ENCODE measurements at regions not wholly inside any gene's neighbourhood (a gene's known extent, or its start where the extent isn't known, plus 50 kb on each side); places are given as distances from the start of the nearest gene placed in this dataset.

GRCh38 chr3:188055388-188055787 is 98.6 kb upstream of the LPP start:
- ATAC-seq: no peak
- intact Hi-C loops (cut with micrococcal nuclease): no loop called here
- Histone ChIP-seq H3K9me2 (ENCODE audit: insufficient read depth) (no peaks in the 10 kb centered on the region), H3K36me3 (ENCODE audit: control insufficient read depth in 1 of 2, insufficient read depth in 2 of 2, low read length in 2 of 2) (no peaks in the 10 kb centered on the region), H4K20me1 (ENCODE audit: insufficient read depth) (no peaks in the 10 kb centered on the region), H3K27ac (ENCODE audit: low read depth, low read length) (no peak overlapping the region), H2AFZ (ENCODE audit: low read depth, low read length, poor library complexity, severe bottlenecking) (no peak overlapping the region), H3K4me2 (ENCODE audit: low read length) (no peak overlapping the region), H3K27me3 (ENCODE audit: insufficient read depth, low read length) (no peaks in the 10 kb centered on the region), H3K9ac (ENCODE audit: low read length) (no peak overlapping the region), H3K4me1 (ENCODE audit: control insufficient read depth in 1 of 2, insufficient read depth in 2 of 2, low read length in 2 of 2) (no peaks in the 10 kb centered on the region; a peak in 1 of 4 replicates), H3K79me2 (ENCODE audit: insufficient read depth, low read length) (no peaks in the 10 kb centered on the region), H3K4me3 (replicated peaks in 1 of 2; ENCODE audit: low read depth in 1 of 2, low read length in 2 of 2) (no peak overlapping the region), H3K9me3 (ENCODE audit: control insufficient read depth in 1 of 2, insufficient read depth in 1 of 2, low read depth in 1 of 2, low read length in 2 of 2) (no peaks in the 10 kb centered on the region)
- no TSS peak for BruUV-seq (replicated peaks)
- no peak for TF ChIP-seq CEBPB (IDR thresholded peaks at IDR 0.05; ENCODE audit: low read depth)
- TF ChIP-seq FOSL1 (IDR thresholded peaks at IDR 0.05; ENCODE audit: low read depth): no peak
- no peak for TF ChIP-seq ZNF274 (IDR thresholded peaks at IDR 0.05; ENCODE audit: low read depth, low read length)
- TF ChIP-seq ATF3 (IDR thresholded peaks at IDR 0.05): no peak
- TF ChIP-seq JUND (IDR thresholded peaks at IDR 0.05): no peak
- no peak for TF ChIP-seq REST (IDR thresholded peaks at IDR 0.05; ENCODE audit: low read depth)
- no peak for TF ChIP-seq YY1 (IDR thresholded peaks at IDR 0.05; ENCODE audit: extremely low read depth, insufficient replicate concordance, low read depth, low read length)
- TF ChIP-seq SRF (IDR thresholded peaks at IDR 0.05; ENCODE audit: low read depth): no peak
- TF ChIP-seq CTCF (IDR thresholded peaks at IDR 0.05 in 2 of 3, conservative IDR thresholded peaks at IDR 0.05 in 1 of 3; ENCODE audit: borderline replicate concordance in 1 of 3, insufficient read depth in 1 of 3, low read depth in 2 of 3, low read length in 2 of 3): no peak
- no peak for TF ChIP-seq SIN3A (IDR thresholded peaks at IDR 0.05; ENCODE audit: low read depth)
- TF ChIP-seq RAD21 (IDR thresholded peaks at IDR 0.05; ENCODE audit: low read depth): no peak
- TF ChIP-seq MAX (IDR thresholded peaks at IDR 0.05): no peak
- TF ChIP-seq CBX3 (IDR thresholded peaks at IDR 0.05; ENCODE audit: low read depth): no peak
- no peak for TF ChIP-seq ZBTB33 (IDR thresholded peaks at IDR 0.05; ENCODE audit: extremely low read depth, insufficient replicate concordance, low read length)
- no peak for TF ChIP-seq TCF7L2 (IDR thresholded peaks at IDR 0.05; ENCODE audit: borderline replicate concordance, extremely low read depth, insufficient read depth, insufficient read length)
- no peak for TF ChIP-seq EGR1 (IDR thresholded peaks at IDR 0.05; ENCODE audit: low read depth)
- no peak for TF ChIP-seq POLR2AphosphoS5 (IDR thresholded peaks at IDR 0.05; ENCODE audit: low read depth, low read length)
- ChIA-PET POLR2A (no interaction called here), CTCF (no interaction called here), RAD21 (ENCODE audit: low non-redundant PET in 1 of 2, low total read pairs in 2 of 2, uncharacterized antibody in 2 of 2, unreplicated experiment in 2 of 2) (no interaction called here)
- DNase-seq (ENCODE audit: low read depth, low spot score): no peak

All from HCT116 (cell line).